ENCODE measurements at regions not wholly inside any gene's neighbourhood (a gene's known extent, or its start where the extent isn't known, plus 50 kb on each side); places are given as distances from the start of the nearest gene placed in this dataset.
A peak's percentile ranks its signal among the peaks of the same experiment; 100 is the strongest.
"Not testable (repeated sequence)": the region's sequence is repeated elsewhere in the genome, so short reads cannot be mapped to it uniquely, and the experiment has no call there.

GRCh38 chr13:87235621-87236020 lies 435.6 kb upstream of the SLITRK5 start:
- TF ChIP-seq ZFX (IDR thresholded peaks at IDR 0.05; ENCODE audit: borderline replicate concordance): no peak
- TF ChIP-seq CTCF (IDR thresholded peaks at IDR 0.05): no peak
- no peak overlapping the region for H3K27ac ChIP-seq

- TF ChIP-seq CTCF (IDR thresholded peaks at IDR 0.05): no peak
- TF ChIP-seq ZFX (IDR thresholded peaks at IDR 0.05; ENCODE audit: borderline replicate concordance): no peak
These were observed 426.8 kb upstream of the SLITRK5 start for GRCh38 chr13:87244256-87244890.

GRCh38 chr13:87249847-87250246 lies 421.3 kb upstream of the SLITRK5 start:
- not testable (repeated sequence) for H3K27ac ChIP-seq

More at GRCh38 chr13:87244256-87244890, 426.8 kb upstream of the SLITRK5 start:
- no peak overlapping the region for H3K27ac ChIP-seq

- TF ChIP-seq CTCF (IDR thresholded peaks at IDR 0.05) (no peak), ZFX (IDR thresholded peaks at IDR 0.05; ENCODE audit: borderline replicate concordance) (no peak)
- no peak overlapping the region for H3K27ac ChIP-seq
These were observed 415.8 kb upstream of the SLITRK5 start for GRCh38 chr13:87255394-87255793.

- TF ChIP-seq ZFX (IDR thresholded peaks at IDR 0.05; ENCODE audit: borderline replicate concordance) (no peak), CTCF (IDR thresholded peaks at IDR 0.05) (peak; percentile 72)
- no peak overlapping the region for H3K27ac ChIP-seq
These were observed 411.6 kb upstream of the SLITRK5 start for GRCh38 chr13:87259479-87260083.

- TF ChIP-seq ZFX (IDR thresholded peaks at IDR 0.05; ENCODE audit: borderline replicate concordance) (no peak), CTCF (IDR thresholded peaks at IDR 0.05) (peak; percentile 81)
These were observed 396.9 kb upstream of the SLITRK5 start for GRCh38 chr13:87274209-87274819.

GRCh38 chr13:87280139-87280538 lies 391.0 kb upstream of the SLITRK5 start:
- no peak overlapping the region for H3K27ac ChIP-seq
- TF ChIP-seq ZFX (IDR thresholded peaks at IDR 0.05; ENCODE audit: borderline replicate concordance) (no peak), CTCF (IDR thresholded peaks at IDR 0.05) (peak; percentile 55)

More at GRCh38 chr13:87274209-87274819, 396.9 kb upstream of the SLITRK5 start:
- H3K27ac ChIP-seq: no peak overlapping the region

All from 22Rv1 (cell line).